ENCODE measurements at regions not wholly inside any gene's neighbourhood (a gene's known extent, or its start where the extent isn't known, plus 50 kb on each side); places are given as distances from the start of the nearest gene placed in this dataset.

GRCh38 chr3:95120921-95121320 is 1058.1 kb downstream of the NSUN3 start:
- no peaks in the 10 kb centered on the region for H3K79me2 ChIP-seq (ENCODE audit: insufficient read depth, low read length)
- H3K4me2 ChIP-seq (ENCODE audit: insufficient read depth, low read length): no peak overlapping the region
- H3K9me3 ChIP-seq (ENCODE audit: insufficient read depth, low read length, severe bottlenecking): no peaks in the 10 kb centered on the region
- TF ChIP-seq EZH2 (IDR thresholded peaks at IDR 0.05; ENCODE audit: borderline replicate concordance, low read depth, low read length, severe bottlenecking): no peak
- TF ChIP-seq CTCF (IDR thresholded peaks at IDR 0.05; ENCODE audit: borderline replicate concordance, extremely low read depth, low read length, poor library complexity, severe bottlenecking): no peak
- no peak for ATAC-seq (ENCODE audit: insufficient read depth, low read depth)
- H3K27ac ChIP-seq (ENCODE audit: low read length): no peak overlapping the region
- H2AFZ ChIP-seq (ENCODE audit: low read depth, low read length): no peak overlapping the region
- no peak overlapping the region for H3K9ac ChIP-seq (ENCODE audit: low read depth, low read length)
- no peak for DNase-seq
- H4K20me1 ChIP-seq (ENCODE audit: insufficient read depth, low read length): no peaks in the 10 kb centered on the region
- H3K27me3 ChIP-seq (ENCODE audit: insufficient read depth, low read length, poor library complexity): no peaks in the 10 kb centered on the region
- no peaks in the 10 kb centered on the region for H3K4me1 ChIP-seq (ENCODE audit: insufficient read depth, low read length)
- H3K4me3 ChIP-seq (ENCODE audit: low read depth in 1 of 2, low read length in 2 of 2): no peak overlapping the region
- no peaks in the 10 kb centered on the region for H3K36me3 ChIP-seq (ENCODE audit: insufficient read depth, low read length)

DNA sequence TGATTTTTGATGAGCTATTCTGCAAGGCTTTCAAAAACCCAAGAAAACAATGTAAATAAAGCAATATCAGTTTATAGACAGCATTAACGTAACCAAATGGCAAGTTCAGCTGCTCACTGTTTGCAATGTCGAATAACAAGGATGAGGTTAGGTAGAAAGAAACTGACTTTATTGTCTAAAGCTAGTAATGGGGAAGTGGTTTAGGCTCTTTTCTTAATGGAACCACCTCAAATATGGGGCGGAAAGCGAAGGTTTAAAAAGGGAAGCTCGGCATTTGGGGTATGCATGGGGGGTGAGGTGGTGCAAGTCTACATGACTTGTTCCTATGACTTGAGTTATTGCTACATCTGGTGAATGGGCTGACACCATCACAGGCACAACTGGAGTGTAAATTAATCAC is 1060.2 kb downstream of the NSUN3 start:
- no peaks in the 10 kb centered on the region for H4K20me1 ChIP-seq (ENCODE audit: insufficient read depth, low read length)
- no peak overlapping the region for H3K4me2 ChIP-seq (ENCODE audit: insufficient read depth, low read length)

DNA sequence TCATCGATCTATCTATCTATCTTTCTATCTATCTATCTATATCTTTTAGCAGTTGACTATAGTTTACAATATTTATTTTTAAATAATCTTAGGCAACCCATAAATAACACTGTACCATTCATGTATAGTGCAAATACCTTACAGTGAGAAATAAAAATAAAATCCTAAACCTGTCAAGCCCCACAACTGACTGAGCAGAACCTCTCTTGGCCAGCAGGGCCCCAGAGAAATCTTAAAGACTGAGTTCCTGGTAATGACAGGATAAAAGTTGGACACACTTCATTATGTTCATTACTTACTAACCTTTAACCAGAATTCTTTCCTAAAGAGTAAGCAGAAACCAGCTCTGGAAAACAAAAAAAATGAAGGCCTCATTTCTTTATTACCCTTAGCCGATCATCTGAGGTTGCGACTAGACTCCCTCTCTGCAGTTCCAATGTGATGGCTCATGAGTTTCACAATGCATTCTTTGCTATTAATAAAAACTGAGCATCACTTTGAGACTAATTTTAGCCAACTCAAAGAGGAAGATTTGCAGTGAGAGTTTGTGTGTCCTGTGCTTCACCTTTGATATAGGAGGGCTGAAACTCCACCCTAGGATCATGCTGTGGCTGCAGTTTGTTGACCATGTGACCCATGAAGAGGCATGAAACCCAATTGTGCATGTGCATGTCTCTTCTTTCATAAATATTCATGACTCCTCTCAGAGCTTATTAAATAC is 1072.0 kb downstream of the NSUN3 start:
- Histone ChIP-seq H3K9ac (ENCODE audit: low read depth, low read length) (no peak overlapping the region), H3K9me3 (ENCODE audit: insufficient read depth, low read length, severe bottlenecking) (peaks cover 2% of the 10 kb centered on the region), H3K79me2 (ENCODE audit: insufficient read depth, low read length) (no peaks in the 10 kb centered on the region), H3K4me1 (ENCODE audit: insufficient read depth, low read length) (no peaks in the 10 kb centered on the region), H4K20me1 (ENCODE audit: insufficient read depth, low read length) (no peaks in the 10 kb centered on the region), H3K36me3 (ENCODE audit: insufficient read depth, low read length) (no peaks in the 10 kb centered on the region), H3K4me3 (ENCODE audit: low read depth in 1 of 2, low read length in 2 of 2) (no peak overlapping the region), H3K27ac (ENCODE audit: low read length) (no peak overlapping the region), H2AFZ (ENCODE audit: low read depth, low read length) (no peak overlapping the region), H3K4me2 (ENCODE audit: insufficient read depth, low read length) (no peak overlapping the region), H3K27me3 (ENCODE audit: insufficient read depth, low read length, poor library complexity) (no peaks in the 10 kb centered on the region)
- ATAC-seq (ENCODE audit: insufficient read depth, low read depth) (no peak), DNase-seq (no peak)
- TF ChIP-seq CTCF (IDR thresholded peaks at IDR 0.05; ENCODE audit: borderline replicate concordance, extremely low read depth, low read length, poor library complexity, severe bottlenecking): no peak

More for the DNA sequence above, 1060.2 kb downstream of the NSUN3 start:
- no peak overlapping the region for H3K4me3 ChIP-seq (ENCODE audit: low read depth in 1 of 2, low read length in 2 of 2)
- DNase-seq (no peak), ATAC-seq (ENCODE audit: insufficient read depth, low read depth) (no peak)
- no peak overlapping the region for H3K9ac ChIP-seq (ENCODE audit: low read depth, low read length)
- H2AFZ ChIP-seq (ENCODE audit: low read depth, low read length): no peak overlapping the region
- H3K9me3 ChIP-seq (ENCODE audit: insufficient read depth, low read length, severe bottlenecking): no peaks in the 10 kb centered on the region
- no peaks in the 10 kb centered on the region for H3K27me3 ChIP-seq (ENCODE audit: insufficient read depth, low read length, poor library complexity)
- no peaks in the 10 kb centered on the region for H3K4me1 ChIP-seq (ENCODE audit: insufficient read depth, low read length)
- TF ChIP-seq EZH2 (IDR thresholded peaks at IDR 0.05; ENCODE audit: borderline replicate concordance, low read depth, low read length, severe bottlenecking): no peak
- no peak for TF ChIP-seq CTCF (IDR thresholded peaks at IDR 0.05; ENCODE audit: borderline replicate concordance, extremely low read depth, low read length, poor library complexity, severe bottlenecking)
- no peak overlapping the region for H3K27ac ChIP-seq (ENCODE audit: low read length)
- H3K79me2 ChIP-seq (ENCODE audit: insufficient read depth, low read length): no peaks in the 10 kb centered on the region
- H3K36me3 ChIP-seq (ENCODE audit: insufficient read depth, low read length): no peaks in the 10 kb centered on the region

Measured in DND-41 (cell line).